GM20000 (cell line): ENCODE measurements at regions not wholly inside any gene's neighbourhood (a gene's known extent, or its start where the extent isn't known, plus 50 kb on each side); places are given as distances from the start of the nearest gene placed in this dataset.

Experiments
- DNase-seq: peaks from one replicate; pipeline ENCODE4 v3.0.0; 2012; ENCODE audit warnings: low spot score
- CTCF ChIP-seq: IDR thresholded peaks from 2 replicates; pipeline ENCODE4 v1.5.1; 2012; ENCODE audit warnings: mild to moderate bottlenecking, control low read depth; ENCODE audit errors: extremely low read depth, missing control alignments

GRCh38 chr18:5668087-5668715, 124.4 kb upstream of the EPB41L3 start:
- no peak for DNase-seq
- TF ChIP-seq CTCF: no peak

GRCh38 chr18:5667356-5667755, 123.6 kb upstream of the EPB41L3 start:
- DNase-seq: no peak
- TF ChIP-seq CTCF: no peak

- no peak for TF ChIP-seq CTCF
- no peak for DNase-seq
These were observed 118.8 kb upstream of the EPB41L3 start for GRCh38 chr18:5662586-5663090.

GRCh38 chr18:5661179-5661578, 117.4 kb upstream of the EPB41L3 start:
- TF ChIP-seq CTCF: no peak
- no peak for DNase-seq

GRCh38 chr18:5653802-5654201, 110.0 kb upstream of the EPB41L3 start:
- TF ChIP-seq CTCF: no peak

GRCh38 chr18:5651736-5652135, 107.9 kb upstream of the EPB41L3 start:
- DNase-seq: no peak
- TF ChIP-seq CTCF: no peak

More at GRCh38 chr18:5653802-5654201, 110.0 kb upstream of the EPB41L3 start:
- no peak for DNase-seq

- no peak for DNase-seq
- TF ChIP-seq CTCF: no peak
These were observed 105.6 kb upstream of the EPB41L3 start for GRCh38 chr18:5649439-5649838.
